ENCODE measurements at regions not wholly inside any gene's neighbourhood (a gene's known extent, or its start where the extent isn't known, plus 50 kb on each side); places are given as distances from the start of the nearest gene placed in this dataset.

DNA sequence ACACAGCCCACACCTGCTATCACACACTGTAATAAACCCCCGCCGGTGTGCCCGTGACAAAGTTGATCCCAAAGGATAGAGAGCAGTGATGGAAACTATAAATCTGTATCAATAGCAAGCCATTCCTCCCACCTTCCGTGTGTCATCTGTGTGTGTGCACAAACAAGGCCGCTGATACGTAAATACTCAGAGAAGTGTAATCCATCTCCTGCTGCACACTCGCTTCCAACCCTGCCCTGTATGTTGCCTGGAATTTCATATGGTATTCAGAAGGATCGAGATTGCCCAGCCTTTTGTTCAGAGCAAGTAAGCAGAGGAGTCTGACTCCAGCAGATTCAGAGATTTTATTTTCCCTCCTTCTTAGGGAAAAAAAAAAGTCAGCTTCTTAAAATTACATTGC, 581.1 kb upstream of the ZFHX3 start:
- TF ChIP-seq, protein P1, sequence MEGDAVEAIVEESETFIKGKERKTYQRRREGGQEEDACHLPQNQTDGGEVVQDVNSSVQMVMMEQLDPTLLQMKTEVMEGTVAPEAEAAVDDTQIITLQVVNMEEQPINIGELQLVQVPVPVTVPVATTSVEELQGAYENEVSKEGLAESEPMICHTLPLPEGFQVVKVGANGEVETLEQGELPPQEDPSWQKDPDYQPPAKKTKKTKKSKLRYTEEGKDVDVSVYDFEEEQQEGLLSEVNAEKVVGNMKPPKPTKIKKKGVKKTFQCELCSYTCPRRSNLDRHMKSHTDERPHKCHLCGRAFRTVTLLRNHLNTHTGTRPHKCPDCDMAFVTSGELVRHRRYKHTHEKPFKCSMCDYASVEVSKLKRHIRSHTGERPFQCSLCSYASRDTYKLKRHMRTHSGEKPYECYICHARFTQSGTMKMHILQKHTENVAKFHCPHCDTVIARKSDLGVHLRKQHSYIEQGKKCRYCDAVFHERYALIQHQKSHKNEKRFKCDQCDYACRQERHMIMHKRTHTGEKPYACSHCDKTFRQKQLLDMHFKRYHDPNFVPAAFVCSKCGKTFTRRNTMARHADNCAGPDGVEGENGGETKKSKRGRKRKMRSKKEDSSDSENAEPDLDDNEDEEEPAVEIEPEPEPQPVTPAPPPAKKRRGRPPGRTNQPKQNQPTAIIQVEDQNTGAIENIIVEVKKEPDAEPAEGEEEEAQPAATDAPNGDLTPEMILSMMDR (IDR thresholded peaks at IDR 0.05) = no peak
- TF ChIP-seq EP300 (IDR thresholded peaks at IDR 0.05) (no peak), POLR2A (IDR thresholded peaks at IDR 0.05) (no peak)

All from tibial nerve (tissue), 4 donors.